Peyer's patch (tissue), 4 donors: ENCODE measurements at regions not wholly inside any gene's neighbourhood (a gene's known extent, or its start where the extent isn't known, plus 50 kb on each side); places are given as distances from the start of the nearest gene placed in this dataset.

Experiments
- DNase-seq, 3 donors: peaks; one replicate each; pipeline ENCODE4 v3.0.0-alpha.2; 2017 to 2019
- H3K27ac ChIP-seq, 4 donors: fragments of 200-600 bp; sonication (generic); one replicate each; pipeline ENCODE4 v1.5.1; 2016 to 2019
- H3K27me3 ChIP-seq, 2 donors: fragments of 200-600 bp; sonication (generic); one replicate each; pipeline ENCODE4 v1.5.1; 2019
- H3K36me3 ChIP-seq, 3 donors: fragments of 200-600 bp; sonication (generic); one replicate each; pipeline ENCODE4 v1.5.1; 2016 to 2019
- H3K4me1 ChIP-seq, 4 donors: fragments of 200-600 bp; sonication (generic); one replicate each; pipeline ENCODE4 v1.5.1; 2016 to 2019
- H3K4me3 ChIP-seq, 4 donors: fragments of 200-600 bp; sonication (generic); 1 replicate in 3 of 4; 2 replicates in 1 of 4; pipeline ENCODE4 v1.5.1; 2016 to 2019; ENCODE audit warnings: mild to moderate bottlenecking in 1 of 4
- H3K9me3 ChIP-seq, 4 donors: fragments of 200-600 bp; sonication (generic); one replicate each; pipeline ENCODE4 v1.5.1; 2016 to 2019; ENCODE audit warnings: mild to moderate bottlenecking in 1 of 4
- CTCF ChIP-seq, 6 experiments: fragments of 450-650 bp in 4 of 6; fragments of 200-600 bp in 2 of 6; sonication (generic) in 1 of 6; IDR thresholded peaks; one replicate each; pipeline ENCODE4 v1.5.1; 2017 to 2019; ENCODE audit warnings: antibody characterized with exemption in 6 of 6, mild to moderate bottlenecking in 3 of 6, moderate library complexity in 1 of 6
- POLR2A ChIP-seq, 2 donors: fragments of 450-650 bp; IDR thresholded peaks; one replicate each; pipeline ENCODE4 v1.5.1; 2017; ENCODE audit warnings: antibody characterized with exemption in 2 of 2, mild to moderate bottlenecking in 2 of 2, moderate library complexity in 2 of 2

- H3K9me3 ChIP-seq: no peaks in the 10 kb centered on the region
- no peaks in the 10 kb centered on the region for H3K4me1 ChIP-seq
- TF ChIP-seq CTCF (IDR thresholded peaks at IDR 0.05): no peak
- TF ChIP-seq POLR2A (IDR thresholded peaks at IDR 0.05): no peak
Observed at GRCh38 chr5:74177961-74178360, 462.6 kb downstream of the ENC1 start.

GRCh38 chr5:74174366-74174765, 466.2 kb downstream of the ENC1 start:
- no peaks in the 10 kb centered on the region for H3K9me3 ChIP-seq
- no peak for DNase-seq

More at GRCh38 chr5:74177961-74178360, 462.6 kb downstream of the ENC1 start:
- Histone ChIP-seq H3K4me3 (no peak overlapping the region), H3K27me3 (no peaks in the 10 kb centered on the region), H3K27ac (no peak overlapping the region), H3K36me3 (no peaks in the 10 kb centered on the region)
- no peak for DNase-seq

GRCh38 chr5:74173665-74174064, 466.9 kb downstream of the ENC1 start:
- Histone ChIP-seq H3K27me3 (no peaks in the 10 kb centered on the region), H3K4me1 (no peaks in the 10 kb centered on the region), H3K4me3 (no peak overlapping the region), H3K9me3 (no peaks in the 10 kb centered on the region), H3K36me3 (no peaks in the 10 kb centered on the region), H3K27ac (no peak overlapping the region)
- DNase-seq: no peak
- TF ChIP-seq CTCF (IDR thresholded peaks at IDR 0.05) (no peak), POLR2A (IDR thresholded peaks at IDR 0.05) (no peak)

More at GRCh38 chr5:74174366-74174765, 466.2 kb downstream of the ENC1 start:
- no peaks in the 10 kb centered on the region for H3K36me3 ChIP-seq
- no peak for TF ChIP-seq POLR2A (IDR thresholded peaks at IDR 0.05)
- H3K4me1 ChIP-seq: no peaks in the 10 kb centered on the region
- H3K27ac ChIP-seq: no peak overlapping the region
- H3K4me3 ChIP-seq: no peak overlapping the region
- H3K27me3 ChIP-seq: no peaks in the 10 kb centered on the region

- Histone ChIP-seq H3K27me3 (no peaks in the 10 kb centered on the region), H3K4me1 (no peaks in the 10 kb centered on the region), H3K4me3 (no peak overlapping the region), H3K9me3 (no peaks in the 10 kb centered on the region), H3K36me3 (no peaks in the 10 kb centered on the region), H3K27ac (no peak overlapping the region)
- DNase-seq: no peak
- TF ChIP-seq CTCF (IDR thresholded peaks at IDR 0.05) (no peak), POLR2A (IDR thresholded peaks at IDR 0.05) (no peak)
Observed at GRCh38 chr5:74173241-74173640, 467.3 kb downstream of the ENC1 start.

- no peak overlapping the region for H3K4me3 ChIP-seq
- no peak for DNase-seq
- H3K4me1 ChIP-seq: no peaks in the 10 kb centered on the region
- H3K27me3 ChIP-seq: no peaks in the 10 kb centered on the region
- H3K27ac ChIP-seq: no peak overlapping the region
- H3K9me3 ChIP-seq: no peaks in the 10 kb centered on the region
- H3K36me3 ChIP-seq: no peaks in the 10 kb centered on the region
- no peak for TF ChIP-seq POLR2A (IDR thresholded peaks at IDR 0.05)
- TF ChIP-seq CTCF (IDR thresholded peaks at IDR 0.05): no peak
Observed at GRCh38 chr5:74169701-74170100, 470.8 kb downstream of the ENC1 start.

GRCh38 chr5:74167930-74168315, 472.6 kb downstream of the ENC1 start:
- Histone ChIP-seq H3K27me3 (no peaks in the 10 kb centered on the region), H3K27ac (no peak overlapping the region)

More at GRCh38 chr5:74167930-74168315, 472.6 kb downstream of the ENC1 start:
- H3K36me3 ChIP-seq: no peaks in the 10 kb centered on the region
- DNase-seq: no peak
- H3K4me1 ChIP-seq: no peaks in the 10 kb centered on the region
- no peaks in the 10 kb centered on the region for H3K9me3 ChIP-seq
- TF ChIP-seq CTCF (IDR thresholded peaks at IDR 0.05) (no peak), POLR2A (IDR thresholded peaks at IDR 0.05) (no peak)
- no peak overlapping the region for H3K4me3 ChIP-seq
